Activated CD4-positive, alpha-beta memory T cell treated with anti-CD3 and anti-CD28 coated beads, Interleukin-2, amount 10 ng/mL, durations not matched to agents 7 days and 5 days (primary cell): ENCODE measurements at regions not wholly inside any gene's neighbourhood (a gene's known extent, or its start where the extent isn't known, plus 50 kb on each side); places are given as distances from the start of the nearest gene placed in this dataset.
"Not testable (repeated sequence)": the region's sequence is repeated elsewhere in the genome, so short reads cannot be mapped to it uniquely, and the experiment has no call there.

Source experiments
- CTCF ChIA-PET: fragments of 350-600 bp; sonication (Branson Sonifier 250); formaldehyde crosslinking; loops from one replicate; lab custom pipeline; 2021; ENCODE audit warnings: antibody characterized with exemption, inconsistent platforms; lab: Charles Lee
- POLR2A ChIA-PET: fragments of 350-600 bp; sonication (Branson Sonifier 250); formaldehyde crosslinking; loops from one replicate; lab custom pipeline; 2021; ENCODE audit warnings: antibody characterized with exemption; lab: Charles Lee
- DNase-seq: peaks from one replicate; pipeline ENCODE4 v3.0.0-alpha.2; 2020
- H3K27ac Mint-ChIP-seq: one replicate; pipeline ENCODE4 v1.8.0; 2021; ENCODE audit warnings: mild to moderate bottlenecking, mixed read lengths
- H3K27me3 Mint-ChIP-seq: one replicate; pipeline ENCODE4 v1.8.0; 2021; ENCODE audit warnings: mixed read lengths
- H3K36me3 Mint-ChIP-seq: one replicate; pipeline ENCODE4 v1.8.0; 2021; ENCODE audit warnings: low read depth, mixed read lengths
- H3K4me1 Mint-ChIP-seq: one replicate; pipeline ENCODE4 v1.8.0; 2021; ENCODE audit warnings: mixed read lengths
- H3K4me3 Mint-ChIP-seq: one replicate; pipeline ENCODE4 v1.8.0; 2021; ENCODE audit warnings: mild to moderate bottlenecking, mixed read lengths
- H3K9me3 Mint-ChIP-seq: one replicate; pipeline ENCODE4 v1.8.0; 2021; ENCODE audit warnings: mixed read lengths

GRCh38 chr5:7169240-7169878 is 226.6 kb upstream of the ADCY2 start:
- Mint-ChIP-seq H3K27me3 (no peaks in the 10 kb centered on the region), H3K9me3 (peaks cover 5% of the 10 kb centered on the region), H3K4me1 (no peaks in the 10 kb centered on the region), H3K27ac (no peak overlapping the region), H3K4me3 (no peak overlapping the region), H3K36me3 (no peaks in the 10 kb centered on the region)
- DNase-seq = no peak
- POLR2A ChIA-PET = no interaction called here
- CTCF ChIA-PET = no interaction called here

DNA sequence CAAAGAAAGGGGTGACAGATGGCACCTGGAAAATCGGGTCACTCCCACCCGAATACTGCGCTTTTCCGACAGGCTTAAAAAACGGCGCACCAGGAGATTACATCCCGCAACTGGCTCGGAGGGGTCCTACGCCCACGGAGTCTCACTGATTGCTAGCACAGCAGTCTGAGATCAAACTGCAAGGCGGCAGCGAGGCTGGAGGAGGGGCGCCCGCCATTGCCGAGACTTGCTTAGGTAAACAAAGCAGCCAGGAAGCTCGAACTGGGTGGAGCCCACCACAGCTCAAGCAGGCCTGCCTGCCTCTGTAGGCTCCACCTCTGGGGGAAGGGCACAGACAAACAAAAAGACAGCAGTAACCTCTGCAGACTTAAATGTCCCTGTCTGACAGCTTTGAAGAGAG is 225.2 kb upstream of the ADCY2 start:
- H3K36me3 Mint-ChIP-seq, H3K27ac Mint-ChIP-seq, H3K27me3 Mint-ChIP-seq, H3K4me1 Mint-ChIP-seq, CTCF ChIA-PET, DNase-seq, POLR2A ChIA-PET, H3K4me3 Mint-ChIP-seq, H3K9me3 Mint-ChIP-seq: not testable (repeated sequence)

GRCh38 chr5:7179364-7179763 is 216.6 kb upstream of the ADCY2 start:
- H3K36me3 Mint-ChIP-seq = no peaks in the 10 kb centered on the region
- DNase-seq = no peak
- ChIA-PET CTCF (no interaction called here), POLR2A (no interaction called here)
- H3K4me3 Mint-ChIP-seq = no peak overlapping the region
- H3K27ac Mint-ChIP-seq = no peak overlapping the region
- no peaks in the 10 kb centered on the region for H3K27me3 Mint-ChIP-seq
- no peaks in the 10 kb centered on the region for H3K4me1 Mint-ChIP-seq
- H3K9me3 Mint-ChIP-seq = peaks cover 3% of the 10 kb centered on the region

- Mint-ChIP-seq H3K27ac (no peak overlapping the region), H3K4me1 (no peaks in the 10 kb centered on the region), H3K27me3 (no peaks in the 10 kb centered on the region), H3K4me3 (no peak overlapping the region), H3K9me3 (peaks cover 3% of the 10 kb centered on the region), H3K36me3 (no peaks in the 10 kb centered on the region)
- no peak for DNase-seq
- ChIA-PET POLR2A (no interaction called here), CTCF (no interaction called here)
Observed at GRCh38 chr5:7181841-7182240, 214.1 kb upstream of the ADCY2 start.

DNA sequence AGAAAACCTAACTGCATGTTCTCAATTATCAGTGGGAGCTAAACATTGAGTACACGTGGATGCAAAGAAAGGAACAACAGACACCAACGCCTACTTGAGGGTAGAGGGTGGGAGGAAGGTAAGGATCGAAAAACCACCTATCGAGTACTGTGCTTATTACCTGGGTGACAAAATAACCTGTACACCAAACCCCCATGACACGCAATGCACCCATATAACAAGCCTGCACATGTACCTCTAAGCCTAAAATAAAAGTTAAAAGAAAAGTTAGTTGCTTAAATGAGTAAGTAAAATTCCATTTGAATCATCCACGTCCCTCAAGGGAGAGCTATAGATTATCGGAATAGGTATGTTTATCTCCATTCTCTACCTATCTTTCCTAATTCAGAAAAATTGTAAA is 210.2 kb upstream of the ADCY2 start:
- CTCF ChIA-PET = no interaction called here
- Mint-ChIP-seq H3K27me3 (no peaks in the 10 kb centered on the region), H3K27ac (no peak overlapping the region), H3K4me3 (no peak overlapping the region), H3K36me3 (no peaks in the 10 kb centered on the region), H3K9me3 (peaks cover 3% of the 10 kb centered on the region), H3K4me1 (no peaks in the 10 kb centered on the region)
- POLR2A ChIA-PET = no interaction called here
- no peak for DNase-seq

DNA sequence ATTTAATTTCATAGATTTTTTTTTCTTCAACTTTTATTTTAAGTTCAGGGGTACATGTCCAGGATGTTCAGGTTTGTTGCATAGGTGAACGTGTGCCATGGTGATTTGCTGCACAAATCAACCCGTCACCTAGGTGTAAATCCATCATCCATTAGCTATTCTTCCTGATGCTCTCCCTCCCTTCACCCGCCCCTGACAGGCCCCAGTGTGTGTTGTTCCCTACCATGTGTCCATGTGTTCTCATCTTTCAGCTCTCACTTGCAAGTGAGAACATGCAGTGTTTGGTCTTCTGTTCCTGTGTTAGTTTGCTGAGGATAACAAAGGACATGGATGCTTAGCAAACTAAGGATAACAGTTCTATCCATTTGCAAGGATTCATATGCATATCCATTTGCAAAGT is 209.1 kb upstream of the ADCY2 start:
- H3K4me3 Mint-ChIP-seq = no peak overlapping the region
- H3K27me3 Mint-ChIP-seq = no peaks in the 10 kb centered on the region
- DNase-seq = no peak
- no peaks in the 10 kb centered on the region for H3K4me1 Mint-ChIP-seq
- no peaks in the 10 kb centered on the region for H3K36me3 Mint-ChIP-seq
- H3K9me3 Mint-ChIP-seq = peaks cover 3% of the 10 kb centered on the region
- ChIA-PET CTCF (no interaction called here), POLR2A (no interaction called here)
- H3K27ac Mint-ChIP-seq = no peak overlapping the region

DNA sequence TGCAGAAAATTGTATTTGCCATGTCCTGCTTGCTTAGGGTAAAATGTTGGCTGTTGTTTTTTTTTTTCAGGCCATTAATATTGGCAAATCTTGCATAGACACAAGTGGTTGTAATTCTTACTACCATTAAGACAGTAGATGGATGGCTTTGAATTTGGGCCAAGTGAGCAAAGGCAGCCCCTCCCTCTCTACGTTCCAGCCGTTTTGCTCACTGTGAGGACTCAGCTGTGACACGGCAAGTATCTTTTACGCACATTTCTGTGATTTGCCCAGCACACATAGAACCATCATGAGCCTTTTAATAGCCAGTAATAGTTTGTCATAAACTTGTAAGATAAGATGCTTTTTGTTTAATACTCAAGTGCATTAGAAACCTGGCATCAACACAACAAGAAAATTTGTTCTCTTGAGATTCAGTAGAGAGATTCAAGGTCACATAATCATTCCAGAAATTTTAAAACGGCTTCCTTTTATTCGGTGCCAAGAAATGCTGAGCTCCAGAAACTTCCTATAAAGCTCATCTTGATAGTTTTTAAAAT is 205.2 kb upstream of the ADCY2 start:
- Mint-ChIP-seq H3K27ac (no peak overlapping the region), H3K36me3 (no peaks in the 10 kb centered on the region)
- POLR2A ChIA-PET = no interaction called here

DNA sequence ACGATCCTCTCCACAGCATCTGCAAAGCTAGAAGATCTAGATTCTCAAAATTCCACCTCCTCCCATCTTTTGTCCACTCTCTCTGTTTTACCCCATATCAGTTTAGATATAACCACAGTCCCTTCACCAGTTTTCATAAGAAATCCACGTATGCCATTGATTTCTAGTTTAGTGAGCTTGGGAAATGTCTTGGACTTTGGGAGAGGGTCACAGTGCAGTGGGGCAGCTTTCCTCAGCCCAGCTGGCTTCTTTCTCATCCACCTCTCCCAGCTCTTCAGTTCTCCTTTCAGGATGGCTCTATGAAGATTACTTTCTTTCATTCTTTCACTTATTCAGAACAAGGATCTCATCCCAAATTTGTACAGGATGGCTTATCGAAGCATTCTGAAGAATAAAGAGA is 203.9 kb upstream of the ADCY2 start:
- Mint-ChIP-seq H3K9me3 (peaks cover 2% of the 10 kb centered on the region), H3K4me1 (no peaks in the 10 kb centered on the region), H3K27ac (no peak overlapping the region), H3K36me3 (no peaks in the 10 kb centered on the region), H3K4me3 (no peak overlapping the region), H3K27me3 (no peaks in the 10 kb centered on the region)
- CTCF ChIA-PET = no interaction called here
- POLR2A ChIA-PET = no interaction called here
- no peak for DNase-seq

More for the DNA sequence above, 205.2 kb upstream of the ADCY2 start:
- Mint-ChIP-seq H3K4me3 (no peak overlapping the region), H3K9me3 (peaks cover 2% of the 10 kb centered on the region), H3K27me3 (no peaks in the 10 kb centered on the region), H3K4me1 (no peaks in the 10 kb centered on the region)
- CTCF ChIA-PET = no interaction called here
- no peak for DNase-seq

GRCh38 chr5:7202846-7203245 is 193.1 kb upstream of the ADCY2 start:
- Mint-ChIP-seq H3K4me1 (no peaks in the 10 kb centered on the region), H3K27ac (no peak overlapping the region)
- CTCF ChIA-PET = no interaction called here

DNA sequence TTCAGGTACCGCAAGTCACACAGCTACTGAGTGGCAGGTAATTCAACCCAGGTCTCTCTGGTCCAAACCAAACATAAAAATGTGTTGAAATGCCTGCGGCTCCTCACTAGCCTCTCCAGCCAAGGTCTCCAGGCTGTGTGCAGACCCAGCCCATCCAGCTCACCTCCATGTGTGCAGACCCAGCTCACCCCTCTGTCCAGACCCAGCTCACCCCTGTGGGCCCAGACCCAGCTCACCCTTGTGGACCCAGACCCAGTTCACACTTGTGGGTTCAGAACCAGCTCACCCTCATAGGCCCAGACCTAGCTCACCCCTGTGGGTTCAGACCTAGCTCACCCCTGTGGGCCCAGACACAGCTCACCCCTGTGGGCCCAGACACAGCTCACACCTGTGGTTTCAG is 188.0 kb upstream of the ADCY2 start:
- H3K9me3 Mint-ChIP-seq = no peaks in the 10 kb centered on the region
- H3K4me3 Mint-ChIP-seq = no peak overlapping the region
- no peaks in the 10 kb centered on the region for H3K27me3 Mint-ChIP-seq
- DNase-seq = no peak
- H3K4me1 Mint-ChIP-seq = no peaks in the 10 kb centered on the region
- H3K27ac Mint-ChIP-seq = no peak overlapping the region
- ChIA-PET POLR2A (no interaction called here), CTCF (no interaction called here)
- H3K36me3 Mint-ChIP-seq = no peaks in the 10 kb centered on the region

More at GRCh38 chr5:7202846-7203245, 193.1 kb upstream of the ADCY2 start:
- no peak for DNase-seq
- Mint-ChIP-seq H3K4me3 (no peak overlapping the region), H3K27me3 (no peaks in the 10 kb centered on the region), H3K9me3 (no peaks in the 10 kb centered on the region), H3K36me3 (no peaks in the 10 kb centered on the region)
- POLR2A ChIA-PET = no interaction called here

GRCh38 chr5:7208938-7209337 is 187.0 kb upstream of the ADCY2 start:
- Mint-ChIP-seq H3K27ac (no peak overlapping the region), H3K9me3 (no peaks in the 10 kb centered on the region), H3K27me3 (no peaks in the 10 kb centered on the region), H3K4me3 (no peak overlapping the region), H3K36me3 (no peaks in the 10 kb centered on the region), H3K4me1 (no peaks in the 10 kb centered on the region)
- no peak for DNase-seq
- POLR2A ChIA-PET = no interaction called here
- CTCF ChIA-PET = no interaction called here

- no peaks in the 10 kb centered on the region for H3K27me3 Mint-ChIP-seq
- DNase-seq = no peak
- POLR2A ChIA-PET = no interaction called here
- H3K9me3 Mint-ChIP-seq = no peaks in the 10 kb centered on the region
- H3K4me1 Mint-ChIP-seq = no peaks in the 10 kb centered on the region
- no peak overlapping the region for H3K27ac Mint-ChIP-seq
- no peak overlapping the region for H3K4me3 Mint-ChIP-seq
- no peaks in the 10 kb centered on the region for H3K36me3 Mint-ChIP-seq
- CTCF ChIA-PET = no interaction called here
Observed at GRCh38 chr5:7209658-7210057, 186.3 kb upstream of the ADCY2 start.

- no peaks in the 10 kb centered on the region for H3K4me1 Mint-ChIP-seq
- DNase-seq = no peak
- H3K36me3 Mint-ChIP-seq = no peaks in the 10 kb centered on the region
- no peaks in the 10 kb centered on the region for H3K9me3 Mint-ChIP-seq
- no peak overlapping the region for H3K4me3 Mint-ChIP-seq
- CTCF ChIA-PET = no interaction called here
- H3K27me3 Mint-ChIP-seq = no peaks in the 10 kb centered on the region
- no peak overlapping the region for H3K27ac Mint-ChIP-seq
- POLR2A ChIA-PET = no interaction called here
Observed at GRCh38 chr5:7210549-7210948, 185.4 kb upstream of the ADCY2 start.

GRCh38 chr5:7213525-7213924 is 182.4 kb upstream of the ADCY2 start:
- Mint-ChIP-seq H3K4me1 (no peaks in the 10 kb centered on the region), H3K4me3 (no peak overlapping the region), H3K9me3 (no peaks in the 10 kb centered on the region), H3K27me3 (no peaks in the 10 kb centered on the region), H3K27ac (no peak overlapping the region), H3K36me3 (no peaks in the 10 kb centered on the region)
- ChIA-PET POLR2A (no interaction called here), CTCF (no interaction called here)
- no peak for DNase-seq
